Retinal pigment epithelial cell (primary cell): ENCODE measurements at regions not wholly inside any gene's neighbourhood (a gene's known extent, or its start where the extent isn't known, plus 50 kb on each side); places are given as distances from the start of the nearest gene placed in this dataset.

Experiments
- DNase-seq: peaks from one replicate; pipeline ENCODE4 v3.0.0-alpha.2; 2010; ENCODE audit warnings: low read depth
- H3K4me3 ChIP-seq: 2 replicates; pipeline ENCODE4 v1.5.1; 2011; ENCODE audit warnings: mild to moderate bottlenecking, low read length, control low read depth, moderate library complexity
- CTCF ChIP-seq: conservative IDR thresholded peaks from 2 replicates; pipeline ENCODE4 v1.5.1; 2011; ENCODE audit warnings: low read depth, low read length, control low read depth, inconsistent platforms

DNA sequence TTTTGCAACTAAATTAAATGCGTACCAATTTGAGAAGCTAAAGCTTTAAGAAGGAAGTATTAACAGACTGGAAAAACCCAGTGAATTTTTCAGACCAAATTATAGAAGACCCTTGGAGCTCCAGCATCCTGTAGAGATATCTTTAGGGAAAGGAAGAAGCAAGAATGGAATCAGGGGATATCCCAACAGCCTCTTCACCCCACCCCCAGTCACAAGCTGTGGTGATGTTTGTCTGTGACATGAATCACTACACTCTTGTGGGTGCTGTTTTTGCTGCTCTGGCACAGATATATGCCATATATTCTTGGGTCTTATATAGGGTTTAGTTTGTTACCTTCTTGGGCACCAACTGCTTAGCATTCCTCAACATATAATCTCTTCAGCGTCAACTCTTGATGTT, 78.5 kb upstream of the BCL6 start:
- no peak for DNase-seq
- no peak overlapping the region for H3K4me3 ChIP-seq
- TF ChIP-seq CTCF, result no peak

- DNase-seq, result no peak
- H3K4me3 ChIP-seq, result no peak overlapping the region
- TF ChIP-seq CTCF, result no peak
Measured at GRCh38 chr3:187827723-187828122, 82.5 kb upstream of the BCL6 start.

GRCh38 chr3:187828579-187829452, 83.5 kb upstream of the BCL6 start:
- DNase-seq, result no peak
- no peak for TF ChIP-seq CTCF
- H3K4me3 ChIP-seq, result no peak overlapping the region

DNA sequence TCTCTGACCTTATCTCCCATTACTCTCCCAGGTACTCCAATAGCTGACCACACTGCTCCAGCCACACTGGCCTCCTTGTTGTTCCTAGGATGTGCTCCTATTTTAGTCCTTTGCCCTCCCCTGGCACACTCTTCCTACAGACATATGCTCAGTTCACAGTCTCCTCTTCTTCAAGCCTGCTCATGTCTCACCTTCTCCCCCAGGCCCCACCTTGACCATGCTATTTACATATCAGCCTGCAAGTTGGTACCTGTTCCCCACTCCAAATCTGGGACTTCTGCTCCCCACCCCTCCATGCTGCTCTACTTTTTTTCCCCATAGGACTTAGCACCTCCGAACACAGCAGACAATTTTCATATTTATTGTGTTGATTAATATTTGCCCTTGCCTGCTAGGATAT, 84.9 kb upstream of the BCL6 start:
- no peak for TF ChIP-seq CTCF
- no peak overlapping the region for H3K4me3 ChIP-seq
- no peak for DNase-seq

DNA sequence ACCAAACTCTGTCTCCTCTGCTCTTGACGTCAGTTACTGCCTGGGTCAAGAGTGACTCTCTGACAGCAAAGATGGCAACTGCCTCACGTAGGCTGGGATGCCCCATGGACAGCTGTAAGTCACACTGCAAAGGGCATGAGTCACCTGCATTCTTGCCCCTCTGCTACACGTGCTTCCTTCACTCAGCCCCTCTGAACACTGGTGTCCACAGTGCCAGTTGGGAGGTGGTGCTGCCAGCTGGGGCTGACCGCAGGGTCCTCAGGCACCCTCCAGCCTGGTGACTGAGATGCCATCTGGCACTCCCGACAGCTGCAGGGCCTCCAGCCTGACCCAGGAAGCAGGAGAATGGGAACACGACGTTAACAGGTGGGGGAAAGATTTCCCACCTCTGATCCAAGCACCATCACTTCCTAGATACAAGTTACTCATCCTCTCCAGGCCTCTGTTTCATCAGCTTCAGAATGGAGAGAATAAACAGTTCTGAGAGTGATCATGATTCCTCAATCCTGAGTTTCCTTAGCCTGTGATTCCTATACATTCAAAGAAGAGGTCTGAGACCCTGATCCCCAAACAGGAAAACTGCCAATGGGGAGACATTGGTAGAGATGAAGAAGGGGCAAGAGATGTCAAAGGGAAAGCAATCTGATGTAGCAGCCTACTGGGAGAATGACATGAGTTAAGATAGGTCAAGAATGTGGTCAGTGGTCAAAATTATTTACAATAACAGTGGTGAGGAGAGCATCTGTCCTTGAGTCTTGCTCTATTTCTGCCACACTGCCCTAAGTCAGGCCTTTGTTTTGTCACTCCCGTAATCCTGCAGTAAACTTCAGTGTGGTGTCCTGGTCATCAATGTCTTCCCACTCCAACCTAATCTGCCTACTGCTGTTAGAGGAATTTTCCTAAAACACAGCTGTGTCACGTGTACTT, 86.1 kb upstream of the BCL6 start:
- DNase-seq, result no peak
- no peak for TF ChIP-seq CTCF
- no peak overlapping the region for H3K4me3 ChIP-seq

GRCh38 chr3:187832202-187832601, 86.9 kb upstream of the BCL6 start:
- H3K4me3 ChIP-seq, result no peak overlapping the region
- DNase-seq, result no peak
- no peak for TF ChIP-seq CTCF

DNA sequence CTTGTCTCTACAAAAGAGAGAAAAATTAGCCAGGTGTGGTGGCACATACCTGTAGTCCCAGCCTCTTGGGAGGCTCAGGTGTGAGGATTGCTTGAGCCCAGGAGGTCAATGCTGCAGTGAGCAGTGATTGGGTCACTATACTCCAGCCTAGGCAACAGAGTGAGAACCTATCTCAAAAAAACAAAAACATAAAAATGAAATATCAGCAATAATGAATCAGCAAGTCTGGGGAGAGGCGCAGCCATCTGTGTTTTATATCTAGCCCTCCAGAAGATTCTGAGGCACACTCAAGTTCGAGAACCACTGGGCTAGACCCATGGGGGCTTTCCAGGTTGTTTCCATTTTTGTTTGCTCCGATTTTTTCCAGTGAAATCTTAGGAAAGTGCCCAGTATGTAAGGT, 88.1 kb upstream of the BCL6 start:
- no peak for TF ChIP-seq CTCF
- DNase-seq, result no peak
- no peak overlapping the region for H3K4me3 ChIP-seq
